ES-I3 (cell line): ENCODE measurements at regions not wholly inside any gene's neighbourhood (a gene's known extent, or its start where the extent isn't known, plus 50 kb on each side); places are given as distances from the start of the nearest gene placed in this dataset.

Experiments used
- H3K36me3 ChIP-seq: 2 replicates; pipeline ENCODE4 v1.6.1; 2013; ENCODE audit warnings: mild to moderate bottlenecking, low read length, control low read depth, moderate library complexity; ENCODE audit not compliant: insufficient read depth
- H3K4me1 ChIP-seq: 2 replicates; pipeline ENCODE4 v1.6.1; 2013; ENCODE audit warnings: mild to moderate bottlenecking, control low read depth, low read length; ENCODE audit not compliant: insufficient read depth
- H3K9ac ChIP-seq: 2 replicates; pipeline ENCODE4 v1.6.1; 2013; ENCODE audit warnings: low read depth, mild to moderate bottlenecking, low read length, moderate library complexity
- H3K9me3 ChIP-seq: 2 replicates; pipeline ENCODE4 v1.6.1; 2013; ENCODE audit warnings: mild to moderate bottlenecking, low read length, moderate library complexity; ENCODE audit not compliant: control insufficient read depth, insufficient read depth

GRCh38 chr1:30034627-30035521, 688.5 kb downstream of the MATN1 start:
- H3K4me1 ChIP-seq: peaks cover 7% of the 10 kb centered on the region
- H3K36me3 ChIP-seq: no peaks in the 10 kb centered on the region
- no peak overlapping the region for H3K9ac ChIP-seq
- H3K9me3 ChIP-seq: peaks cover 6% of the 10 kb centered on the region; the same call in 1 of the 2 replicates

DNA sequence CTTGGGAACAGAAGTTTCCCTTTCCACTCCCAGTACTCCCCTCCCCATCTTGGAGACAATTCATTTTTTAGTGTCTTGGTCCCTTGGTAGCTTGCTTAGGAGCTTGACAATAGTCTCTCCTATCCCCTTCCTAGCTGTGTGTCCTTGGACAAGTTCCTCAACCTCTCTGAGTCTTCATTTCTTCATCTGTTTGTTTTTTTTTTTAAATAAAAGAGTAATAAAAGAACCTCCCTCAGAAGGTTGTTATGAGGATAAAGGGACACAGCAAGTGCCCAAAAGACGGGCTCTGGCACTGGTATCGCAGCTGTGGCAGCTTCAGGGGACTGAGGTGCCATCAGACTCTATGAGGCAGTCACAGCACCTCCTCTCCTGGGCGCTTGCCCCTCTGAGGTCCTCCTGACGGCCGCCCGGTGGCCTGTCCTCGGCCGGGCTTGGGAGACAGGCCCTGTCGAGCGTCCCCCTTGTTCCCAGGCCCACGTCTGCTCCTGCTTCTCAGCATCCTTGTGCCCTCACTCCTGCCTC, 689.2 kb downstream of the MATN1 start:
- H3K9ac ChIP-seq: no peak overlapping the region
- peaks cover under 1% of the 10 kb centered on the region; the same call in 1 of the 2 replicates for H3K4me1 ChIP-seq
- H3K36me3 ChIP-seq: no peaks in the 10 kb centered on the region
- H3K9me3 ChIP-seq: peaks cover 6% of the 10 kb centered on the region; the same call in 1 of the 2 replicates

DNA sequence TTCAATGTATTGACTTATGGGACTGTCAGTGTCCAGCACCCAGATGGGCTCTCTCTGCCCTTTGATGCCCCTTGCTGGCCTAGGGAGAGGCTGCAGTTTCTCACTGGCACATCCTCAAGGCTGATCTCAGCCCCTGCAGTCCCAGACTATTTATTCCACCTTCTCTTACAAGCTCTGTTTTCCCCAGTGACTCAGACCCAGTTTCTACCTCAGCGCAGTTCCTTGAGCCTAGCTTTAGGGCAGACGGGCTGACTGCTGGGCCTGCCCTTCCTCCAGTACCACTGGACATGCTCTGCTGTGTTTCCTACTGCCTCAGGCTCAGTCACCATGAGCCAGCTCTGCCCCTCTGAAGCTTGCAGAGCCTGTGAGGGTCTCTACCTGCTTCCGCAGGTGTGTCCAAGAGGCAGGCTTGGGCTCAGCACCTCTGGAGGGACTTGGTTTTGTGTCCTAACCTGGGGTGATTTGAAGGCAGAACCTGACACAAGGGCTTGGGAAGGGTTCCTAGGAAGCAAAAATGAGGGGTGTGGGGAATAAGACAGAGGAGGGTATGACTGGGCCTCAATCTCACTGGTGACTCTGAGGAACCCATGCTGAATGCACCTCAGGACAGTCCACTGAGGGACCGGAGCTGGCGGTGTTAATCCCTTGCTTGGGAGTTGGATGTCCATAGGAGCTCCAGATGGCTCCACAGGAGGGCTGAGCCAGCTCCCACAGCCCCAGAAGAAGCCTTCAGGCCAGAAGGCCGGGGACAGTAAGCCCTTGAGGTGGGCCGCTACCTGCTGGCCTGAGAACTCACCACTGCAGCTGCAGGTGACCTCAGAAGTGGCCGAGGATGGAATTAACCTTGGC, 689.9 kb downstream of the MATN1 start:
- Histone ChIP-seq H3K4me1 (no peaks in the 10 kb centered on the region), H3K9me3 (peaks cover 6% of the 10 kb centered on the region; the same call in 1 of the 2 replicates), H3K9ac (no peak overlapping the region), H3K36me3 (no peaks in the 10 kb centered on the region)

GRCh38 chr1:30032302-30032701, 691.1 kb downstream of the MATN1 start:
- H3K9me3 ChIP-seq: peaks cover 6% of the 10 kb centered on the region; the same call in 1 of the 2 replicates

DNA sequence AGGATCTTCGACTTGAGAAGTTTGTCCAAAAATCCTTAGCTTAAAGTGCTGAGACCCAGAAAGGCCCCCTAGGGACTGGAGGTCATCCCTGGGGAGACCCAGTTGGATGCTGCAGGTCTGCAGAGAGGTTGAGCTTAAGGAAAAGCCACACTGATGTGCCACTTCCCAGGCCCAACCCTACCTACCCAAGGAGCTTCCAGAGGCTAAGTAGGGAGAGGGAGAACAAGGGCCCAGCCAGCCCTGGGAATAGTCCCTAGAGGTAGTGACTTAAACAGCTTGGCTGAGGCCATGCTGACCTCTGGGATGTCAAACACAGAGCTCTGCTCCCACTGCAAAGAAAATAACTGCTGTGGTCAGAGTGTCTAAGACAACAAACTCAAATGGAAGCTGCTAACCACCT, 693.7 kb downstream of the MATN1 start:
- Histone ChIP-seq H3K9me3 (peaks cover 6% of the 10 kb centered on the region; the same call in 1 of the 2 replicates), H3K9ac (no peak overlapping the region), H3K4me1 (no peaks in the 10 kb centered on the region), H3K36me3 (no peaks in the 10 kb centered on the region)

More at GRCh38 chr1:30032302-30032701, 691.1 kb downstream of the MATN1 start:
- no peaks in the 10 kb centered on the region for H3K4me1 ChIP-seq
- H3K9ac ChIP-seq: no peak overlapping the region
- H3K36me3 ChIP-seq: no peaks in the 10 kb centered on the region

- H3K4me1 ChIP-seq: no peaks in the 10 kb centered on the region
- no peaks in the 10 kb centered on the region for H3K36me3 ChIP-seq
- no peak overlapping the region for H3K9ac ChIP-seq
- peaks cover 6% of the 10 kb centered on the region; the same call in 1 of the 2 replicates for H3K9me3 ChIP-seq
These were observed 694.4 kb downstream of the MATN1 start for GRCh38 chr1:30028939-30029338.

DNA sequence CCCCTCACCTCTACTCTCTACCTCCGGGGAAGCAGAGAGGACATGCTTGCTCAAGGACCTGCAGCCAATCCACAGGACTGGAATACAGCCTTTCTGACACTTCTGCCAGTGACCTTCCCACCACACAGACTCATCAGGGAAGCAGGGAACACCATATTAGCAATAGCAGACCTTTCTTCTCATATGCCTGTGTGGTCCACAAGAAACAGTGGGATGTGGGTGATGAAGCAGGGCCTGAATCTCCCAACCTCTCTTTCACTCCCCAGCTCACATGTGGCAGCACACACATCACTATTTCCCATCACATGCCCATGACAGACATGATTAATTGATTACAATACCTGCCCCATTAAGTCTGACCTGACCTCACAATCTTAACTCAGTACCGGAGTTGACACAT, 695.1 kb downstream of the MATN1 start:
- Histone ChIP-seq H3K36me3 (no peaks in the 10 kb centered on the region), H3K4me1 (no peaks in the 10 kb centered on the region), H3K9ac (no peak overlapping the region), H3K9me3 (peaks cover 6% of the 10 kb centered on the region; the same call in 1 of the 2 replicates)

DNA sequence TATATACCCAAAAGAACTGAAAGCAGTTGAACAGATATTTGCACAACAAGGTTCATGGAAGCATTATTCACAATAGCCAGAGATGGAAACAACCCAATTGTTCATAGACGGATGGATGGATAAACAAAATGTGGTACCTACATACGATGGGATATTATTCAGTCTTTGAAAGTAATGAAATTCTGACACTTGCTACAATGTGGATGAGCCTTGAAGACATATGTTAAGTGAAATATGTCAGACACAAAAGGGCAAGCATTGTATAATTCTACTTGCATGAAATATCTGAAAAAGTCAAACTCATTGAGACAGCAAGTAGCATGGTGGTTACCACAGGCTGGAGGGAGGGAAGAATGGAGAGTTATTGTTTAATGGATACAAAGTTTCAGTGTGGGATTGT, 696.1 kb downstream of the MATN1 start:
- peaks cover 6% of the 10 kb centered on the region for H3K9me3 ChIP-seq
- H3K9ac ChIP-seq: no peak overlapping the region
- no peaks in the 10 kb centered on the region for H3K4me1 ChIP-seq
- H3K36me3 ChIP-seq: no peaks in the 10 kb centered on the region

DNA sequence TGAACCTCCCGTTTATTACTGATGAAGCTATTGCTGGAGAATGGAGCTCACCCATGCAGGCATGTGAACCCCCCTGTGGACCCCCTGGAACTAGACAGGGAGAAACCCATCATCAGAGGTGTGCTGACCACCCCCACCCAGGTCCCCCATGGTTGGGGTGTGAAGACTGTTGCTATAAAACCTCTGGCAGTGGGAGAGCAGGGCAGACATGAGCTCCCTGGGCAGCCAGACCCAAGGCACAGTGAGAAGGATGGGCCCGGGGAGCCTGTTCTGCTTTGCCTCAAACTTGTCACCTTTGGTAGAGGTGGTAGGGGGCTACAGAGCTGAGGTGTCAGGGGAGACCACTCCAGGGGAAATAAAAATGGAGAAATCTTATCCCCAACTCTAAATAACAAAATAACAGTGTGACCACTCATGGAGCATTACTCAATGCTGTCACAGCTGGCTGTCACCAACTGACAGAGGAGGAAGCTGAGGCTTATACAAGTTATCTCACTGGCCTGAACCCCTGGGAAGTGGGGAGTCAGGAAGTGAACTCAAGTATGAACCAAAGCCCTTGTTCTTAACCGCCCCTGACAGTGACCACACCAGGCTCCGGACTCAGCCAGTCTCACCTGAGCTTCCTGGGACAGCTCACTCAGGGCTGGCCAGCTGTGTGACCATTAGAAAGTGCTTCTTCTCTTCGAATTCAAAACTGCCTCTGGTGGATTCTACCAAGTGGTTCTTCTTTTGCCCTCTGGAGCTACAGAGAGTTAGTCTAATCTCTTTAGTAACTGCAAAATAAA, 698.8 kb downstream of the MATN1 start:
- Histone ChIP-seq H3K36me3 (no peaks in the 10 kb centered on the region), H3K4me1 (no peaks in the 10 kb centered on the region), H3K9ac (no peak overlapping the region), H3K9me3 (peaks cover 3% of the 10 kb centered on the region)

DNA sequence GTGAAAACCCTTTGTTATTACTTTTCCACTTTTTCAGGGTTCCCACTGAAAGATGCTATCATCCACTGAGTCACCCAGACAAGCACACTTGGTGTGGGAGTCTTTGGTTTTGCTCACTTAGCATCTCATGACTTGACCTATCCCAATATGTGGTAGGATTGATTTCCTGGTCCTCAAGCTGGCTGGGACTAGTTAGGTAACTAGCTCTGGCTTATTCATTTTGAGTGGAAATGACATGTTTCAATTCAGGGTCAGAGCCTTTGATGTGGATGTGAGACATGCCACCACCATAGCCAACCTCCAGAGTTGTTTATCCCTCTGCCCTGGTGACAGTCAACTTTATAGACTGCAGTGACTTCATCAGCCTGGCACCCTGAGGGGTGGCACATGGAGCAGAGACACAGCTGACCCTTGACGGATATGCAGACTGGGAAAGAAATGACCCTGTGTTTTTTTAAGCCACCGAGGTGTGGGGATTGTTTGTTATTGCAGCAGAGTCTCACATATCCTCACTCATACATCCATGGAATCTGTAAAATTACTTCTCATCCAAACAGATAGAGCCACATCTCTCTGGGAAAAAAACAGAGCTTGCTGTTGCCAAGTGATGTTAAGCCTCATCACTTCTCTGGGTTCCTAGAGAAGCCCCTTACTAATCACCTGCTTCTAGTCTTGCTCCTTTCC, 699.9 kb downstream of the MATN1 start:
- Histone ChIP-seq H3K9ac (no peak overlapping the region), H3K9me3 (peaks cover 3% of the 10 kb centered on the region), H3K4me1 (no peaks in the 10 kb centered on the region), H3K36me3 (no peaks in the 10 kb centered on the region)

GRCh38 chr1:30014031-30014430, 709.4 kb downstream of the MATN1 start:
- H3K4me1 ChIP-seq: no peaks in the 10 kb centered on the region; the same call in 1 of the 2 replicates
- H3K9me3 ChIP-seq: peaks cover 11% of the 10 kb centered on the region; the same call in 1 of the 2 replicates
- H3K36me3 ChIP-seq: no peaks in the 10 kb centered on the region
- H3K9ac ChIP-seq: no peak overlapping the region

- Histone ChIP-seq H3K9ac (no peak overlapping the region), H3K9me3 (peaks cover 12% of the 10 kb centered on the region; the same call in 1 of the 2 replicates), H3K4me1 (peaks cover 3% of the 10 kb centered on the region; the same call in 1 of the 2 replicates), H3K36me3 (no peaks in the 10 kb centered on the region)
These were observed 710.6 kb downstream of the MATN1 start for GRCh38 chr1:30012455-30013440.
